ENCODE measurements at regions not wholly inside any gene's neighbourhood (a gene's known extent, or its start where the extent isn't known, plus 50 kb on each side); places are given as distances from the start of the nearest gene placed in this dataset.

GRCh38 chr7:49703337-49703736 lies 70.1 kb upstream of the VWC2 start:
- TF ChIP-seq CTCF (IDR thresholded peaks at IDR 0.05), result no peak
- TF ChIP-seq POLR2A (IDR thresholded peaks at IDR 0.05), result no peak
